Activated CD8-positive, alpha-beta memory T cell treated with anti-CD3 and anti-CD28 coated beads for 24 hours (primary cell): ENCODE measurements at regions not wholly inside any gene's neighbourhood (a gene's known extent, or its start where the extent isn't known, plus 50 kb on each side); places are given as distances from the start of the nearest gene placed in this dataset.
"Not testable (repeated sequence)": the region's sequence is repeated elsewhere in the genome, so short reads cannot be mapped to it uniquely, and the experiment has no call there.

Experiments used
- DNase-seq: peaks from one replicate; pipeline ENCODE4 v3.0.0-alpha.2; 2020

DNA sequence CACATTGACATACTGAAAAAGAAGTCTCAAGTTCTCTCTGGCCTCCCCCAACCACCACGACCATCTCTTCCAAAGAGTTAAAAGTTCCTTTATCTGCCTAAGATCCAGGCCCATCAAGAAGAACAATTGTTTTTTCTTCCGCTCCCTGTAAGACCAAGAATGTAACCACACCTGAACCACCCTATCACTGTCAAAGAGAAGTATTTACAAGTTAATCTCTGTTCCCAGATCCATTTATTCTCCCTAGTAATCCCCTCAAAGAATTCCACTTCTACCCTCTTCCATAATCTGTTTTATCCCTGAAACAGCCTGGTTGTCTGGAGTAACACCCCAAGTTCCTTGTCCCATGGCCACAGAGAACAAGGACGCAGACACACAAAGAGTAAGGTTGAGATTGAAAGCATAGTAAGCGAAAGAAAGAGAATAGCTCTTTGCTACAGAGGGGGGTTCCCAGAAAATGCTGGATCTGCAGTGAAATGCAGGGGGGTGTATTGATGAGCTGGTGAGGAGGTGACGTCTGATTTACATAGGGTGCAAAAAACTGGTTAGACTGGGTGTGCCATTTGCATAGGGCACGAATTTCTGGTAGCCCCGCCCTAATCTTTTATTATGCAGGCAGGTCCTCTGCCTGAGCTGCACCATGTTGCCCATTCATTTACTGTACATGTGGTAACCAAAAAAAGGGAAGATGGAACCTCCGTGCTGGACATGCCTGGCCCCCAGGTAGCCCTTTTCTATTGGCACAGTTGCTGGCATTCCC lies 122.0 kb downstream of the SKIDA1 start:
- DNase-seq: no peak

DNA sequence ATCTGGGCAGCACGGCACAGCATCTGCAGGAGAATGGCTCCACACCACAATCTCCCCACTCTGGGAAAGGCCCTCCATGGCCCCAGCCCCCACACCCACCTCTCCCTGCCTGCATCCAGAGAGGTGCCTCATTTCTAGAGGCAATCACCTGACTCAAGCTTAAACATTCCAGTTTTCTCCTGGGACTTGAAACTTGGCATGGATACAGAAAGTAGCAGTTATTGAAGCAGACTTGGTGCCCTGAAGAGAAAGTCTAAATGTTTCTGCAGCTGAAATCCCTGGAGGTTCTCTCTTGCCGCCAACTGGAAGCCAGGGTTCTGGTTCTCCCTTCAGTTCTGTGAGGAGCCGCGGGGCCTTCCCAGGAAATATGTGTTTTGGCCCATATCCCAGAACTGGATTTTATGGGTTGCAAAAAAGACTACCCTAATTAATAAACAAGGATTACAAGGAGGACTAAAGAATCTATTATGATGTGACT lies 122.8 kb downstream of the SKIDA1 start:
- no peak for DNase-seq

GRCh38 chr10:21401196-21401595 lies 124.3 kb downstream of the SKIDA1 start:
- DNase-seq: no peak

GRCh38 chr10:21399392-21400035 lies 126.0 kb downstream of the SKIDA1 start:
- DNase-seq: no peak

DNA sequence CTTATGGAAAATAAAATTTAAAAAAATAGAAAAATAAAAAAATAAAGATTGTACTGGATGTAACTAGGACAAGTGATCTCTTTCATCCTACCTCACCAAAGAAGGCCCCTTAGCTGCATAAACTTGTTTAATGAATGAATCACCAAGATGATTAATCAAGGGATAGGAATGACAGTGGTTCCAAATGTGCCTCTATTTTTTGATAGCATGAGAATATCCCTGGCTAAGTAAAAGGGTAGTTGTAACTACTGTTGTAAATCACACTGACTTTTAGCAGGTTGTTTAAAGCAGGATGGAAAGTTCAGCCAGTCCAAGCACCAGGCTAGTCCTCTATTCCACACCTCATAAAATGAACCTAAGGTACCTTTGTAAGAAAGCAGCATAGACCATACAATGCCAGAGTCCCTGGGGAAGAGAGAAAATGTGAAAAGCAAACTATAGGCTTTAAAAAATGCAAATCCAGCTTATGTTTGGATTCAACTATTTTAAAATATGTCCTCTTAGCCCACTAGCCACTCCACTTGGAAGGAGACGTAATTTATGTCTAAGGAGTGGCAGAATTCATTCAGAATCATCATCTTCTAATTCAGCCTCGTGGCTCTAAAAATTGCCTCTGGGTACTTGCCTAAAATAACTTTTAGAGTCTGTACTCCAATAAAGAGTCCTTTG lies 126.8 kb downstream of the SKIDA1 start:
- no peak for DNase-seq

- no peak for DNase-seq
Observed at GRCh38 chr10:21396889-21397288, 128.6 kb downstream of the SKIDA1 start.

GRCh38 chr10:21393931-21394330 lies 131.6 kb downstream of the SKIDA1 start:
- DNase-seq: no peak

GRCh38 chr10:21388589-21388988 lies 136.9 kb downstream of the SKIDA1 start:
- no peak for DNase-seq

DNA sequence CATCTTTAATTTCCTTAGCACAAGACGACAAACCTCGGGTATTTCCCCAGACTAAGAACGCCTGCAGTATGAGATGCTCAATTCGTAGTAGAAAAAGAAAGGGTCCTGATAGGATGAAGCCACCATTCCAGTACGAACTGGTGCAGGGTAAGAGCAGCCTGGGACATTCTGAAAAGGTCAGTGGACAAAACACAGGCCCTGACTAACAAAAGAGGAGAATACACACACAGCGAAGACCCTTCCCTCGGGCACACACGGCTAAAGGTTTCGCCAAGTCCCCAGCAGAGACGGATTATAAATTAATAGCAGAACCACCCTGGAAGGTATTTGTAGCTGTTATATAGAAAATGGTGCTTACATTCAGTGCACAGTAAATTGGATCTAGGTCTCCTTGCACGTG lies 137.6 kb downstream of the SKIDA1 start:
- no peak for DNase-seq

DNA sequence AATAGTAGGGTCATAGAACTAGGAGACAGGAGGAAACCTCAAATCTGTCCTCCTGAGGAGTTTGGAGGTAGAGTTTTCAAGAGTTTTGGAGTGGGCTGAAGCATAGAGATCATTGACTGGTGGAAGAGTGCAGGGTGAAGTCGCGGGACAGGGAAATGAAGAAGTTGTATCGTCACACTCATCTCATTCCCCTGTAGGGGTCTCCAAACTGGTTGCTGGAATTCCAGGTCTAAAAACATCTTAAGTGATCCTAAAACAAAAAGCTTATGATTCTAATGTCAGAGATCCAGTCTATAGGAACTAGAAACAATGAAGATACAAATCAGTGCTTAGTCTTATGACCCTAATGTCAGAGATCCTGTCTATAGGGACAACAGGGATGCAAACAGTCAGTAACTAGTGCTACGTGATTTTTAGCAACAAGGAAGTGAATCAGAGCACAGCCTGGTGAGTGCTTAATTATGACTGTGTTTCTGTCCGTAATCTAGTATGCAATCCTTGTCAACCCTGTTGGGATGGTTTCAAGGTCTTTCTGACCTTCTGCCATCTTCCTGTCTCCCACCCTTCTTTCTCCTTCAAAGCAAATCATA lies 139.4 kb downstream of the SKIDA1 start:
- no peak for DNase-seq

DNA sequence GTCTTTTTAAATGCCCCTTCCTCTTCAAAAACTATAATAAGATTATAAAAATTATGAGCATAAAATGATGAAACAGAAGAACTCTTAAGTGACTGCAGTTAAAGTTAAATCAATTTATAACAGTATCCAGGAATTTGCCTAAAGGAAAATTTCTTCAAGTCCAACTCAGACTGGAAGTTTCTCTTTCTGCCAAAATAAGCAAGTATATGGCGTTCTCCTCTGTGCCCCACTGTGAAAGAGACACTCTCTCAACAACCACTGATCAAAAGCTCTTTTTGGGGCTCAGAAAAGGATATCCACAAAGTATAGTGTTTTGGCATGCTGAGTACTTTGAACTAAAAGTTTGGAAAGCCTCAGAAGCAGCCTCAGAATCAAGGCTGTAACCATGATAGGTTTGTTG lies 139.9 kb downstream of the SKIDA1 start:
- no peak for DNase-seq

GRCh38 chr10:21379143-21379542 lies 146.3 kb downstream of the SKIDA1 start:
- no peak for DNase-seq

DNA sequence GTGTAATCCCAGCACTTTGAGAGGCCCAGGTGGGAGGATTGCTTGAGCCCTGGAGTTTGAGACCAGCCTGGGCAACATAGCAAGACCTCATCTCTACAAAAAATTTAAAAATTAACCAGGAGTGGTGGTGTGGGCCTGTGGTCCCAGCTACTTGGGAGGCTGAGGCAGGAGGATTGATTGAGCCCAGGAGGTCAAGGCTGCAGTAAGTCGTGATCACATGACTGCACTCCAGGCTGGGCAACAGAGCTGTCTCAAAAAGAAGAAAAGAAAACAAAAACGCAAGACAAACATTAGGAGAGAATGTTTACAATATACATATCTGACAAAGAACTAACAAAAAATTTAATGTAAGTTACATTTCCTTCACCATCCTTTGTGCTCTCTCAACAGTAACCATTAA lies 150.2 kb downstream of the SKIDA1 start:
- not testable (repeated sequence) for DNase-seq

- not testable (repeated sequence) for DNase-seq
Observed at GRCh38 chr10:21373881-21374280, 151.6 kb downstream of the SKIDA1 start.

DNA sequence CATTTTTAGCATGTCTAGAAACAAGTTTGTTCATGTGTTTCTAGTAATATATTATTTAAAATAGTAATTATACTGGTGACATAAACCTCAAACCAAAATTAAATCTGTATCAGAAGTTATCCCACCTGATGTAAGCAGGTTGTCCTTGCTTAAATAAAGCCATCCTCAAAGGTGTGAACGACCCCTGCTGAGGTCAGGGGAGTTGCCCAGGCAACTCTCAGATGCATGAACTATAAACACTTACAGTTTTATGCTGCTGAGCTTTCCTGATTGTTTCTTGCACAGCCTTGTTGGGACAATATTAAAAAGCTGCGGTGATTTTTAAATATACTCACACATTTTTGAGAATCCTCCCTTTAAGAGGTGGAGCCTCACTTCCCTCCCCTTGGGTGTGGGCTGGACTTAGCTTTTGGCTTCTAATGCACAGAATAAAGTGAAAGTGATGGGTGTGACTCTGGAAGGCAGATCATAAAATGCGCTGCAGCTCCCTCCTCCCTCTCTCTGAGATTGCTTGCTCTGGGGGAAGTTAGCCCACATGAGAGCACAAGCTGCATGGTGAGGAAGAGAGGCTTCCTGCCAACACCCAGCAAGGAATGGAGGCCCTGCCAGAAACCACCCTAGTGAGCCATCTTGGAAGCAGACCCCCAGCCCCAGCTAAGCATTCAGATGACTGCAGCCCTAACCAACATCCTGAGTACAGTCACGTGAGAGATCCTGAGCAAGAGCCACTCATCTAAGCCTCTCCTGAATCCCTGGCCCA lies 152.7 kb downstream of the SKIDA1 start:
- DNase-seq: peak; percentile 57

DNA sequence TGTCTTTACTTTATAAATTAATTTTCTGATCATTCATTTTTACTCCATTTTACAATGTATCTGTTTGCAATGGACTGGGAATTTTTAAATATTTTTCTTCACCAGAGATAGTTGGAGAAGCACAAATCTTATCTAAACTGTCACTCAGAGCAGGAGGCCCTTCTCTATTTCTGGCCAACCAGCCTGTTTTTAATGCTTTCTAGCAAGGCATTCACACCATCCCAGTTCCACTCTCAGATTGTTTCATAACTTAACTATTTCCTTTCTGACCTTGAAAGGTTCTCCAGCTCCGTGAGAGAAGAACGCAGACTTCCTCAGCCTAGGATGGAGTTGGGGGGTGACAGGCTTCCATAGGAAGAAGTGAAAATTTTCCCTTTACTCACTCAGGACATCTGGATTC lies 155.8 kb downstream of the SKIDA1 start:
- no peak for DNase-seq

- no peak for DNase-seq
Observed at GRCh38 chr10:21368728-21369425, 156.6 kb downstream of the SKIDA1 start.

- DNase-seq: no peak
Observed at GRCh38 chr10:21368022-21368582, 157.4 kb downstream of the SKIDA1 start.

DNA sequence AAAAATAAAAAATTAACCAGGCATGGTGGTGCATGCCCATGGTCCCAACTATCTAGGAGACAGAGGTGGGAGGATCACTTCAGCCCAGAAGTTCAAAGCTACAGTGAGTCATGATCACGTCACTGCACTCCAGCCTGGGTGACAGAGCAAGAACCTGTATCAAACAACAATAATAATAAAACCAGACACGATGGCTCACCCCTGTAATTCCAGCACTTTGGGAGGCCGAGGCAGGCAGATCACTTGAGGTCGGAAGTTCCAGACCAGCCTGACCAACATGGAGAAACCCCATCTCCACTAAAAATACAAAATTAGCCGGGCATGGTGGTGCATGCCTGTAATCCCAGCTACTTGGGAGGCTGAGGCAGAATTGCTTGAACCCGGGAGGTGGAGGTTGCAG lies 159.4 kb downstream of the SKIDA1 start:
- not testable (repeated sequence) for DNase-seq

DNA sequence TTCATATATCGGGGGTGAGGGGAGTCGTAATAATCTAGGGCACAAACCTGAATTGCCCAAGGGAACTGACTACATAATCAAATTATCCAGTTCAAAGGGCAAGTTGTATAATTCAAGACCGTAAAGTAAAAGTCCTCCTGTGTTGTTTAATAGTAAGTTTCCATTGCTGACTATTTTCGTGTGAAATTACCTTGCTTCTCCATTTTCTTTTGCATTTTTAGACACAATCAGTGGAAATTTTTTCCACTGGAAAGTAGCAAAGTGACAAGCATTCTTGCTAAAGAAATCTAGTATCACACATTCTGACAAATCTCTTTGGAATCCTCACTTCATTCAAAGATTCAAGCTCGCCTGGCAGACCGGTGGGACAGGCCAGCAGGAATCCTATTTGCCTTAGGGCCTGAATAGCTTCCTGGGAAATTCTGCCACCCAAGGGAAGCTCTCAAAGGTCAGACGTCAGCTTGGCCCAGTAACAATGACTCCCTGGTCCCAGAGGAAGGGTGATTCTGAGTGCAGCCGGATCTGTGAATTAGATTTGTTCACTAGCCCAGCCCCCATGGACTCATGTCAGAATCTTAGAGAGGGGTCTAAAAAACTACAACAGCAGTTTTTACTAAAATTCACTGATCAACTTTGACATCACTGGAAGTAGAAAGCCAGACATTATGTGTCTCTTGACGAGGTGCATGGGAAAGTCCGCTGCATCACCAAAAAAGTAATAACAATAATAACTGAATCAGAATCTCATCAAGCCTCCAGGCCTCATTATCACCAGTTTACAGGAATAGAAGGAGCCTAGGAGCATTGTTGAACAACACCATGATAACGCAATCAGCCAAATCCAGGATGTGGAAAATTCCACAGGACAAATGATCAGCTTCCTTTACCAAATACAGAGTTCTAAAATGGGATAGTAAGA lies 161.0 kb downstream of the SKIDA1 start:
- no peak for DNase-seq

GRCh38 chr10:21363731-21364104 lies 161.8 kb downstream of the SKIDA1 start:
- no peak for DNase-seq
